GM12873 (cell line): ENCODE measurements at regions not wholly inside any gene's neighbourhood (a gene's known extent, or its start where the extent isn't known, plus 50 kb on each side); places are given as distances from the start of the nearest gene placed in this dataset.

ENCODE experiments used
- CTCF ChIP-seq: IDR thresholded peaks from 2 replicates; pipeline ENCODE4 v1.5.1; 2012; ENCODE audit warnings: low read depth, mild to moderate bottlenecking, moderate library complexity, low read length, control low read depth; ENCODE audit not compliant: insufficient read depth; ENCODE audit errors: missing control alignments

DNA sequence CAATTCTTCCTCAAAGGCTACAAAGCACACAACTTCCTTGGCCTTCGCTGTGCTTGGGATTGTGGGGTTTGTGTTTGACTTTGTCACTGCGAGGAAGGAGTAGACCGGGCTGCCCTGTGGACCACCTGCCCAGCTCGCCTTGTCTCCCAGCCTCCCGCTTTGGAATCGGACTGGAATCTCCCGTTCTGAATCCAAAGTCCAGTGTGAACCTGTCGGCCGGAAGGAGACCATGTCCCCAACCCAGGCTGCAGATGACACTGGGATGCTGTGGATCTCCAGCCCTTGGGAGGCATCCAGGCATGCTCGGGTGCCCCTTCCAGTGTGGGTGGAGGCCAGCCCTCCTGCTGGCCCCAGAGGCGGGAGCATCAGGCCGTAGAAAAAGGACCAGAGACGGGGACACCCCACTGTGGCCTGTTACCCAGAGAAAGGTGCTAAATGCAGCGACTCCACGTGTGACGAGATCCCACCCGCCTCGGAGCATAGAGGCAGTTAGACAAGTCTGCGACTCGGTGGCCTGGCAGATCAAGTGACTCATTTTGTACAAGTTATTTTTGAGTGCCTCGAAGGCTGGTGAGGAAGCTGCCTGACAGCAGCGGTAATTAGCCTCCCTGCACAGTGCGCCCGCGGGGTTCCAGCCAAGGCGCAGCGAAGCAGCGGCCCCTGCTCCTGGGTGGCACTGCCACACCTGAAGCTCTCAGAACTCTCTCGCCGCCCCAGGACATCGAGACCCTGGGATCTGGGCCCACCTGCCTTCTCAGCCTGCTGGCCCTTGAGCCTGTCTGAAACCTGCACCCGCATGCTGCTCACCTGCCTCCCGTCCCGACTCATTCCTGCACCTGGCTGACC is 57.5 kb downstream of the ADRA2C start:
- no peak for TF ChIP-seq CTCF

DNA sequence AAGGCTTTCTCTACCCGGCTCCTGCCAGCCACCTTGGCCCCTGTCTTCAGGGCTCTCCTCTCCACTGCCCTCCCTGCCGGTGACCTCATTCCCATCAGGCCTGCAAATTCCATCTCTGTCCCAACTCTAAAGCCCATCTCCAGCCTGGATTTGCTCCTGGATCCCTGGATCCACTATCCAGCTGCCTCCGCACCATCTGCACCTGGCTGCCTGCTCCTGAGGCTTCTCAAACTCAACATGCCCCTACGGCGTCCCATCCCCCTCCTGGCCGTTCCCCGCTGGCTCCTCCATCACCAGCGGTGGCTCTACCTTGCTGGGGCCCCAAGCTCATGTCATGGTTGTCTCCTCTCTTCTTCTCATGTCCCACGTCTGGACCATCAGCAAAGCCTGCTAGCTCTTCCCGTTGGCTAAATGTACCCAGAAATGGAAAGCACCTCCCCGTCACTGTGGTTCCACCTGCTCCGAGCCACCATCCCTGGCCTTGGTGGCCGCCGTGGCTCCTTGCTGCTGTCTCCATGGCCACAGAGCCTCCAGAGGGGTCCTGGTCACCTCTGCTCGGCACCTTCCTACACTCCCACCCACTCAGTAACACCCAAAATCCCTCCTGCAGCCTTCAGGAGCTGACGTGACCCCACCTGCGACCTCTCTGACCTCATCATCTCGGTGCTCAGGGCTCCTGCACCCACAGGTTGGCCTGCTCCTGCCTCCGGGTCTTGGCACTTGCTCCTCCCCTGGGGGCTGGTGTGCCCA is 58.5 kb downstream of the ADRA2C start:
- TF ChIP-seq CTCF, result no peak

GRCh38 chr4:3825530-3825929 is 59.3 kb downstream of the ADRA2C start:
- TF ChIP-seq CTCF, result no peak

DNA sequence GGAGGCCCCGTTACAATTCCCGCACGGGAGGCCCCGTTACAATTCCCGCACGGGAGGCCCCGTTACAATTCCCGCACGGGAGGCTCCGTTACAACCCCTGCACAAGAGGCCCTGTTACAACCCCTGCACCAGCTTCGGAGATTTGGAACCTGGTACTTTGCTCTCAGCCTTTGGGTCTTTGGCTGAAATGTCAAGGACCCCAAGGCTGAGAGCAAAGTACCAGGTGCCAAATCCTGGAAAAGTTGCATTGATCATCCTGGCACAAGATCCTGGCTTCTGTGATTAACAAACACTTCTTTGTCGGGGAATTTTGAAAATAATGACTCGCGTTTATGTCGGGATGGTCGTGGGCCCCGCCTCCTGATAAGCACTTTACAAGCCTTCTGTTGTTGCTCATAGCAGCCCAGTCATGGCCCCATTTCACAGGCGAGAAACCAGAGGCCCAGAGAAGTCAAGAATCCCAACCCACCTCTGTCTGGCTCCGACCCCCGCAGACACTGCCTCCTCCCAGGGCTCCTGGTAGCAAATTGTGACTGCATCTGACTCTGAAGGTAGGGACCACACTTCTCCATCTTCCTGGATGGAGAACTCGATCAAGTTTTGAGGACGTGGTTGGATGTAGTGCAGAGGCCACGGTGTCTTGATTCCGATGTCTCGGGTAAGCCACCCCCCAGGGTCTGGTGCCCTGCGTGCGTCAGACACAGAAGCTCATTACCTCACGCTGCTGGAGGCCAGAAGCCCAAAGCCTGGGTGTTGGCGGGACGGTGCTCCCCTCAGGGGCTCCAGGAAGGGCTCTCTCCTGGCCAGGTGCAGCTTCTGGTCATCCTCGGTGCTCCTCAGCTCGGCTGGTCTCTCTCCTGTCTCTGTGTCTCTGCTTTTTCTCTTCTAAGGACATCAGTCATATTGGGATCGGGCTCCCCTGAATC is 60.3 kb downstream of the ADRA2C start:
- TF ChIP-seq CTCF, result no peak

DNA sequence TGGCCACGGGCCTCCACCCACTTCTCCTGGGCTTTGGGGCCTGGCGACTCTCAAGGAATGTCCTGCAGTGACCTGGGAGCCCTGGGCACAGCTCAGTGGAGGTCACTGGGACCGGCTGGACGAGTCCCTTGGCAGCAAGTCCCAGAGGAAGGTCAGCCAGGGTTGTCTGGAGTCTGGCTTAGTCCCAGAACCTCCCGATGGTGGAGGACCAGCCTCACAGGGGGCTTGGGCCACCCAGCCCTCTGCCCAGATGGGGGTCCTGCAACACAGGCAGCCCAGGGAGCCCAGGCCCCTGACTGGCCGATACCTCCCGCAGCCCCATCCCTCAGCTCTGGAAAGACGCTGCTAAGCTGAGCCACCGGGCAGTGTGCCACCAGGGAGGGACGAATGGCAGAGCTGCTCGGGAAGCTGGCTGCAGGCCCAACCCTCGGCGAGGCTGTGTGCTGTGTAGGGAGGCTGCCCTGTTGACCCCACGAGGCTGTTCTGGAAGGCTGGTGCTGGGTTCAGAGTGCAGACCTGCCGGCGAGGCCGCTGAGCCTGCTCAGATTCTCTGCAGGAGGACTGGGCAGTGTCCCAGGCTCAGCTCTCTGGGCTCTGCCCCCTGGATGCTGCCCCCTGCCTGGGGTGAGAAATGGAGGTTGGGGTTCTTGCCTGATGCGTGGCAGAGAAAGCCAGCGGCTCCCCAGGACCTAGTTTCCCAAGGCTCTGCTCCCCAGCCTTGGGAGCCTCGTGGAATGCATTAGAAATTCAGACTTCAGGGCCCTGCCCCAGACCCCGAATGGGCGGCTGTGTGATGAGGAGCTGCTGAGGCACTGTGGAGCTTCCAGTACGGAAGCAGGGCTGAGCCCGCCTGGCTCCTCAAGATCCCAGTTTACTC is 61.7 kb downstream of the ADRA2C start:
- TF ChIP-seq CTCF, result no peak

DNA sequence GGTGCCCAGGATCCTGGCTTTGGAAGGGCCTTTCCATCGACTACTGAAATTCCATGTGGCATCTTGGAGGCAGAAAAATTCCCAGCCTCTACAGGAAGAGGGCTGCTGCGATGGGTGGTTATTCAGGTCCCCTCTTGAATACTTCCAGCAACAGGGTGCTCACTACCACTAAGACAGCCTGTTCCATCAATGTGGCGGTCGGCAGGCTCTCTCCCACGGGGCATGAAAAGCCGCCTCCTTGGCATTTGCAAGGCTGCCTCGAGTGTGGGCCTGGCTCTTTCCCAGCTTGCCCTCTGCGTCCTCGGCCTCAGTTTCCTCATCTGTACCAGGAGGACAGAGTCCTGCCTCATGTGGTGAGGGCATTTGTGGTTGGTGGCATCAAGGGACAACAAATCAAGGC is 62.4 kb downstream of the ADRA2C start:
- TF ChIP-seq CTCF, result no peak
